IPS-18c (cell line): ENCODE measurements at regions not wholly inside any gene's neighbourhood (a gene's known extent, or its start where the extent isn't known, plus 50 kb on each side); places are given as distances from the start of the nearest gene placed in this dataset.

ENCODE experiments used
- H3K4me3 ChIP-seq: 2 replicates; pipeline ENCODE4 v1.7.0; 2013; ENCODE audit warnings: low read depth, mild to moderate bottlenecking, low read length, moderate library complexity; ENCODE audit not compliant: insufficient read depth
- H3K9me3 ChIP-seq: one replicate; pipeline ENCODE4 v1.6.1; 2013; ENCODE audit warnings: mild to moderate bottlenecking, low read length, moderate library complexity; ENCODE audit not compliant: control insufficient read depth, insufficient read depth

GRCh38 chr5:88377240-88377639 is 108.6 kb upstream of the TMEM161B start:
- Histone ChIP-seq H3K4me3 (no peak overlapping the region), H3K9me3 (peaks cover 2% of the 10 kb centered on the region)

- H3K4me3 ChIP-seq, result no peak overlapping the region
- peaks cover 2% of the 10 kb centered on the region for H3K9me3 ChIP-seq
Measured at GRCh38 chr5:88376728-88377127, 108.1 kb upstream of the TMEM161B start.

GRCh38 chr5:88374391-88374790 is 105.7 kb upstream of the TMEM161B start:
- peaks cover 2% of the 10 kb centered on the region for H3K9me3 ChIP-seq
- no peak overlapping the region for H3K4me3 ChIP-seq

DNA sequence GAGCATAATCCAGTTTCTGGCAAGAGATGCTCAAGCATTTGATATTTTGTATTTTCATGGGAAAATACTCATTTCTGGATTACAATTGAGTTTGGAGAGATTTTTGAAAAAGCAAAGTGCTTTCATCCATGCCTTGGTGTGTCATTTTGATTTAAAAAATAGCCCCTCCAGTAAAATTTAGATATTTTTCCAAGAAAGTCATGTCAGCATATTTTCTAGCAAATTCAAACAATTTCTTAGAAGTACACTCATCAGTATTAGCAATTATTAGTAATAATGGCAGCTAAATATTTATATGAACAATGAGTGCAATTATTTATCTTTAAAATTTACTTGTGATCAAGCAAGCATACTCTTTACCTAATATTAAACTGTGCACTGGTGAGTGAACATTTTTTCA is 102.2 kb upstream of the TMEM161B start:
- Histone ChIP-seq H3K9me3 (no peaks in the 10 kb centered on the region), H3K4me3 (no peak overlapping the region)

DNA sequence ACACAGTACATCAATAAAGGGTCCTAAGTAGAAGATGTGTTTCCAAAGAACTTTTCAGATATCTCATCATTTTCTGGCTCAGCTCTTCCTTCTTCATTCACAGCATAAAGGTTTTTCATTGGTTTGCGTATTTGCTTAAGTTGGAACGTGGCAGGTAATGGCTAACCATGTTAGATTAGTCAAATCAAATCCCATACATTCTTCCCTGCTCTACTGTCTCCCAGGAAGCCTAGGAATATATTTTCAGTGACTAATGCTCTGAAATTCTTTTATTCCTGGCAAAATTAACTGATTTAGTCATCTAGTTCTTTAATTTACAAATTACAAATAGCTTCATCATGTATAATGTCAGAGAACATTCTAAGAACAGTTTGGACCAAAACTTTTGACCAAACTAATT is 99.6 kb upstream of the TMEM161B start:
- Histone ChIP-seq H3K4me3 (no peak overlapping the region), H3K9me3 (no peaks in the 10 kb centered on the region)

DNA sequence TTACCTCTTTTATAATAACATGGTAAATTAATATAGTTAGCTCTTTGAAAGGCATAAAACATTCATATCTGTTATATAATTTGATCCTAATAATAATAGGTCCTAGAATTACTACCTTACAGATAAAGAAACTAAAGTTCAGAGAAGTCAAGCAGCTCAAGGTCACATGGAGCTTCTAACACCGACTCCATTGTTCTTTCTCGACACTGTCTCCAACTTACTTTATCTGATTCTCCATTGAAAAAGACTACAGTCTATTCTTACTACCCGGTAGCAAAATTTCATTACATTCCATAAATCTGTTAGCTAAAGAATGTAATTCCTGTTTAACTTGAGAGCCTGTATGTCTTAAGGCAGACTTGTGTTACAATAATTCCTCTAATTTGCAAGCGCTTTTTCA is 96.3 kb upstream of the TMEM161B start:
- no peak overlapping the region for H3K4me3 ChIP-seq
- H3K9me3 ChIP-seq, result no peaks in the 10 kb centered on the region

- no peak overlapping the region for H3K4me3 ChIP-seq
- H3K9me3 ChIP-seq, result no peaks in the 10 kb centered on the region
Measured at GRCh38 chr5:88355490-88356050, 86.9 kb upstream of the TMEM161B start.

GRCh38 chr5:88325868-88326267 is 57.2 kb upstream of the TMEM161B start:
- H3K9me3 ChIP-seq, result no peaks in the 10 kb centered on the region
- no peak overlapping the region for H3K4me3 ChIP-seq

- Histone ChIP-seq H3K4me3 (no peak overlapping the region), H3K9me3 (no peaks in the 10 kb centered on the region)
Measured at GRCh38 chr5:88322785-88323184, 54.1 kb upstream of the TMEM161B start.
